Stimulated activated CD4-positive, alpha-beta T cell treated with anti-CD3 and anti-CD28 coated beads, Interleukin-2, amount 100 ng/mL, for 48 hours (primary cell): ENCODE measurements at regions not wholly inside any gene's neighbourhood (a gene's known extent, or its start where the extent isn't known, plus 50 kb on each side); places are given as distances from the start of the nearest gene placed in this dataset.
"Not testable (repeated sequence)": the region's sequence is repeated elsewhere in the genome, so short reads cannot be mapped to it uniquely, and the experiment has no call there.

Experiments
- DNase-seq, 2 donors: peaks; one replicate each; pipeline ENCODE4 v3.0.0-alpha.2; 2020

GRCh38 chr5:101306391-101307137 is 403.5 kb upstream of the ST8SIA4 start:
- no peak for DNase-seq

DNA sequence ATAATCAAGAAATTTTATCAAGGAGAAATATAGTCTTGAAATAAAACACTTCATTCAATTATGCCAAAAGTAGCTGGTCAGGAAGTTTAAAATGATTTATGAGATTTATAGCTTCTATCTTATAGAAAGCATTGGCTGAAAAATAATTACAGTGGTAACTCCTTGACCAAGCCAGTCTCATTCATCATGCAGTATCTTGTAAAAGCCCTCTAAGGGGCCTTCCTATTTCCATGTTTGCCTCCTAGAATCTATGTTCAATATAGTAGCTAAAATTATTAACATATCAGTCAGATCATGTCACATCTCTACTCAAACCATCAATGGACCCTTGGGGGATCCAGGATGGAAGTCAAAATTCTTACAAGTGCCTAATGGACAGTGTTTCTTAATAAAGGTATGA is 393.4 kb upstream of the ST8SIA4 start:
- DNase-seq, result no peak

- no peak for DNase-seq
These were observed 389.1 kb upstream of the ST8SIA4 start for GRCh38 chr5:101292199-101292598.

DNA sequence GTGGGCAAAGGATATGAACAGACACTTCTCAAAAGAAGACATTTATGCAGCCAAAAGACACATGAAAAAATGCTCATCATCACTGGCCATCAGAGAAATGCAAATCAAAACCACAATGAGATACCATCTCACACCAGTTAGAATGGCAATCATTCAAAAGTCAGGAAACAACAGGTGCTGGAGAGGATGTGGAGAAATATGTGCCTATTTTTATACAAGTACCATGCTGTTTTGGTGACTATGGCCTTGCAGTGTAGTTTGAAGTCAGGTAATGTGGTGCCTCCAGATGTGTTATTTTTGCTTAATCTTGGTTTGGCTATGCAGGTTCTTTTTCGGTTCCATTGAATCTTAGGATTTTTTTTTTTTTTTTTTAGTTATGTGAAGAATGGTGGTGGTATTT is 387.7 kb upstream of the ST8SIA4 start:
- DNase-seq, result not testable (repeated sequence)

GRCh38 chr5:101288633-101289032 is 385.6 kb upstream of the ST8SIA4 start:
- no peak for DNase-seq

DNA sequence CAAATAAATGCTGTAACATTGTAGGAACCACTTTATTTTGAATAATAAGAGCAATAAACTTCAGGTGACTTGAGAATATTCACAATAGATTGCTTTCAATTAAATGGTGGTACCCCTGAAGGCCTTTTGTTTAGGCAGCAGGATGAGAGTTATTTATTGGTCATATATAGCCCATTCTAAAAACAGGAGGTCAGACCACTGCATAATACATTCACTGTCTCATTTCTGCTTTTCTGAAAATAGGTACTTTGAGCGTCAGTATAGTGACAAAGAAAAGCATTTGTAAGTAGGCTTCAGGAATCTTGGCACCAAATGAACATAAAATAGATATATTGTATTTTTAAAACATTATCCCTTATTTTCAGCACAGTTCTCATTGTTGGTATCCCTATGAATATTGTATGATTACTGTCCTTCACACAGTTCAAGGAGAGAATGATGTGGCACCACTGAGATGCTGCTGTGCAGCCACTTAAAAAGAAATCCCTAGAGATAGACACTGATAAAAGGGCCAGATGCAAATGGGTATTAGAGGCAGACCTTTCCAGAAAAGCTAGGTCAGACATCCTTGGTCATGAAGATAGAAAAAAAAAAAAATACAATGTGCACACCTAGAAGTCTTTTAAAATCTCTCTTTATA is 381.8 kb upstream of the ST8SIA4 start:
- no peak for DNase-seq

GRCh38 chr5:101283938-101284337 is 380.9 kb upstream of the ST8SIA4 start:
- not testable (repeated sequence) for DNase-seq

GRCh38 chr5:101278917-101279316 is 375.8 kb upstream of the ST8SIA4 start:
- DNase-seq, result no peak

DNA sequence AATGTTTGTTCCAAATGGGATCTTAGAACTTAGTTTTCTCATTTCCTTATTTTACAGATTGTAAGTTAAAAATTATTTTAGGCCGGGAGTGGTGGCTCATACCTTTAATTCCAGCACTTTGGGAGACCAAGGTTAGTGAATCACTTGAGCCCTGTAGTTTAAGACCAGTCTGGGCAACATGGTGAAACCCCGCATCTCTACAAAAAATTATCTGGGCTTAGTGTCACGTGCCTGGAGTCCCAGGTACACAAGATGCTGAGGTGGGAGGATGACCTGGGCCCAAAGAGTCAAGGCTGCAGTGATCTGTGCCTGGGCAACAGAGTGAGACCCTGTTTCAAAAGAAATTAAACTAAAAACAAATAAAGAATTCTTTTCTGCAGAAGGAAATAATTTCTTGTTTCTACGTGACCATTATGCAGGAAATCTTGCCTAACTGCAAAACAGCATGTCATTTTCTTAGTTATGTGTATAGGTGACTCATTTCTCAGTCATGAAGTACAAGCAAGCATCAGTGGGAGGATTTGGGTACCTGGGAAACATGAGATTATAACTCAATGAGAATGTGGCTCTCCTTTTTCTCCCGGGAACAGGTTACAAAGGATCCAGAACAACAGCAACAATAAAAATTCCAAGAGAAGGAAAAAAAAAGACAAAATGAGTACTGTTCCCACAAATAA is 375.1 kb upstream of the ST8SIA4 start:
- DNase-seq, result no peak

- DNase-seq, result no peak
These were observed 368.9 kb upstream of the ST8SIA4 start for GRCh38 chr5:101271945-101272344.

DNA sequence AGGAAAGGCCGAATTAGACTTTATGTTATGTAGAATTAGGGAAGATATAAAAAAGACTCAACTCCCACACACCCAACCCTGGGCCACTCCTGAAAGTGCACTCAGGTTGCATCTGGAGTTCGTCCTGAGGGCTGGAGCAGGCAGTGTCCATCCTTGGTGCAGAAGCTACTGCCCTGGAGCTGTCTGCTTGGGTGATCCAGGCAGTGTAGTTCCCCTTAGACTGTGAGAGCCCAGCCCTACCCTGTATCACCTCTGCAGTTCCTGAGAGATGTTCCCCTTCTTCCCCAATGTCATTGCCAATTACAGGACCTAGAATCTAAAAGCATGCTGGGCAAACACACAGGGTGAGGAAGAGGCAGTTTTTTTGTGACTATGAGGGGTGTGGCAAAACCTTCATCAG is 368.3 kb upstream of the ST8SIA4 start:
- no peak for DNase-seq

DNA sequence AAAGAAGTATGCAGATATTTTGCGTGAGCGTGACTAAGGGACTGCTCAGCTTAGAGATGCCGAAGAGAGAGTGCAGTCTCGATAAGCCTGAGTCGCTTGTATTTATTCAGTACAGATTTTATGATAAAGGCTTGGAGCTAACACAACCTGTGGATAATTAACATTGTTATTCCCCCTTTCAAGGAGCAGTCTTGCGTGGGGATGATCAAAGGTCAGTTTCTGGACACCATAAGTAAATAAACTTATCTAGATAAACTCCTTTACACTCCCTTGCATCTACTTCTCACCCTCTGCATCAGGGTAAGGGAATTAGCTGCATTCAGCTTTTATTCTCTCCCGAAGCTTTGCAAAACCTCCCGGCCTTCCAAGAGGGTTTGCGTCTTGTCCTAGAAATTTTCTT is 357.8 kb upstream of the ST8SIA4 start:
- DNase-seq, result no peak

DNA sequence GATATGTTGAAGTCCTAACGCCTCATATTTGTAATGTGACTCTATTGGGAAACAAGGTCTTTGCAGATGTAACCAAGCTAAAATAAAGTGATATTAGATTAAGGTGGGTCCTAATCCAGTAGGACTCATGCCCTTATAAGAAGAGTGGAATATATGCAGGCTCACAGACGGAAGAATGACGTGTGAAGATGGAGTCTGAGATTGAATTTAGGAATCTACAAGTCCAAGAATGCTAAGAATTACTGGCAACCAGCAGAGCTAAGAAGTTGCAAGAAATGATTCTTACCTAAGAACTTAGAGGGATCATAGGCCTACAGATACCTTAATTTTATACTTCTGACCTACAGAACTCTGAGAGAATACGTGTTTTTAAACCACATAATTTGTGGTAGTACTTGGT is 350.0 kb upstream of the ST8SIA4 start:
- DNase-seq, result no peak

- no peak for DNase-seq
These were observed 341.5 kb upstream of the ST8SIA4 start for GRCh38 chr5:101244621-101245020.

GRCh38 chr5:101212942-101213514 is 309.9 kb upstream of the ST8SIA4 start:
- DNase-seq, result no peak

- no peak for DNase-seq
These were observed 303.5 kb upstream of the ST8SIA4 start for GRCh38 chr5:101206534-101206933.

DNA sequence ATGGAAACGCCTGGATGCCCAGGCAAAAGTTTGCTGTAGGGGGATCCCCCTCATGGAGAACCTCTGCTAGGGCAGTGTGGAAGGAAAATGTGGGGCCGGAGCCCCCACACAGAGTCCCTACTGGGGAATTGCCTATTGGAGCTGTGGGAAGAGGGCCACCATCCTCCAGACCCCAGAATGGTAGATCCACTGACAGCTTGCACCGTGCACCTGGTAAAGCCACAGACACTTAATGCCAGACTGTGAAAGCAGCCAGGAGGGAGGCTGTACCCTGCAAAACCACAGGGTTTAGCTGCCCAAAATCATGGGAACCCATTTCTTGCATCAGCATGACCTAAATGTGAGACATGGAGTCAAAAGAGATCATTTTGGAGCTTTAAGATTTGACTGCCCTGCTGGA is 302.0 kb upstream of the ST8SIA4 start:
- not testable (repeated sequence) for DNase-seq

- not testable (repeated sequence) for DNase-seq
These were observed 277.3 kb upstream of the ST8SIA4 start for GRCh38 chr5:101180365-101180764.

GRCh38 chr5:101176605-101177004 is 273.5 kb upstream of the ST8SIA4 start:
- no peak for DNase-seq

GRCh38 chr5:101174981-101175380 is 271.9 kb upstream of the ST8SIA4 start:
- DNase-seq, result no peak

GRCh38 chr5:101163088-101163487 is 260.0 kb upstream of the ST8SIA4 start:
- no peak for DNase-seq

GRCh38 chr5:101160002-101160401 is 256.9 kb upstream of the ST8SIA4 start:
- no peak for DNase-seq

- DNase-seq, result no peak
These were observed 255.9 kb upstream of the ST8SIA4 start for GRCh38 chr5:101159006-101159405.

GRCh38 chr5:101153526-101153925 is 250.4 kb upstream of the ST8SIA4 start:
- no peak for DNase-seq
